Stimulated activated CD8-positive, alpha-beta memory T cell treated with anti-CD3 and anti-CD28 coated beads, Interleukin-15, amount 100 ng/mL, for 24 hours (primary cell): ENCODE measurements at regions not wholly inside any gene's neighbourhood (a gene's known extent, or its start where the extent isn't known, plus 50 kb on each side); places are given as distances from the start of the nearest gene placed in this dataset.
"Not testable (repeated sequence)": the region's sequence is repeated elsewhere in the genome, so short reads cannot be mapped to it uniquely, and the experiment has no call there.

Experiments
- DNase-seq: peaks from one replicate; pipeline ENCODE4 v3.0.0-alpha.2; 2020; ENCODE audit warnings: low read depth

GRCh38 chr18:39297225-39297624, 1731.6 kb upstream of the CELF4 start:
- no peak for DNase-seq

- no peak for DNase-seq
These were observed 1730.8 kb upstream of the CELF4 start for GRCh38 chr18:39296293-39296888.

- no peak for DNase-seq
These were observed 1711.2 kb upstream of the CELF4 start for GRCh38 chr18:39276764-39277163.

GRCh38 chr18:39274535-39274934, 1708.9 kb upstream of the CELF4 start:
- DNase-seq = no peak

- DNase-seq = no peak
These were observed 1706.6 kb upstream of the CELF4 start for GRCh38 chr18:39272230-39272629.

- DNase-seq = no peak
These were observed 1706.1 kb upstream of the CELF4 start for GRCh38 chr18:39271654-39272053.

GRCh38 chr18:39260565-39260964, 1695.0 kb upstream of the CELF4 start:
- no peak for DNase-seq

- no peak for DNase-seq
These were observed 1694.1 kb upstream of the CELF4 start for GRCh38 chr18:39259736-39260135.

- no peak for DNase-seq
These were observed 1678.6 kb upstream of the CELF4 start for GRCh38 chr18:39244242-39244641.

GRCh38 chr18:39241534-39241933, 1675.9 kb upstream of the CELF4 start:
- no peak for DNase-seq

- no peak for DNase-seq
These were observed 1673.5 kb upstream of the CELF4 start for GRCh38 chr18:39238981-39239660.

- DNase-seq = no peak
These were observed 1669.6 kb upstream of the CELF4 start for GRCh38 chr18:39235118-39235719.

GRCh38 chr18:39232937-39233336, 1667.3 kb upstream of the CELF4 start:
- DNase-seq = no peak

GRCh38 chr18:39232490-39232889, 1666.9 kb upstream of the CELF4 start:
- no peak for DNase-seq

- DNase-seq = no peak
These were observed 1664.6 kb upstream of the CELF4 start for GRCh38 chr18:39230086-39230803.

GRCh38 chr18:39227769-39228168, 1662.2 kb upstream of the CELF4 start:
- not testable (repeated sequence) for DNase-seq

GRCh38 chr18:39225373-39225772, 1659.8 kb upstream of the CELF4 start:
- no peak for DNase-seq

- DNase-seq = no peak
These were observed 1657.7 kb upstream of the CELF4 start for GRCh38 chr18:39223283-39223682.

GRCh38 chr18:39215920-39216319, 1650.3 kb upstream of the CELF4 start:
- no peak for DNase-seq

- DNase-seq = no peak
These were observed 1645.9 kb upstream of the CELF4 start for GRCh38 chr18:39211461-39211860.

- no peak for DNase-seq
These were observed 1643.6 kb upstream of the CELF4 start for GRCh38 chr18:39209173-39209572.

- DNase-seq = no peak
These were observed 1643.1 kb upstream of the CELF4 start for GRCh38 chr18:39208729-39209128.

GRCh38 chr18:39208190-39208589, 1642.6 kb upstream of the CELF4 start:
- DNase-seq = no peak
